Right lobe of liver (tissue), 6 donors: ENCODE measurements at regions not wholly inside any gene's neighbourhood (a gene's known extent, or its start where the extent isn't known, plus 50 kb on each side); places are given as distances from the start of the nearest gene placed in this dataset.

Experiments
- ATAC-seq, 4 donors: fragments of 200-7000 bp; cut with Tn5 transposase; one replicate each; pipeline ENCODE4 v1.9.1; 2020; ENCODE audit warnings: mild to moderate bottlenecking in 4 of 4, moderate library complexity in 4 of 4
- DNase-seq, 3 donors: peaks; one replicate each; pipeline ENCODE4 v3.0.0-alpha.2; 2020
- H3K27ac ChIP-seq, 3 donors: fragments of 200-600 bp; one replicate each; pipeline ENCODE4 v1.8.0; 2022
- H3K27me3 ChIP-seq, 2 donors: fragments of 200-600 bp; one replicate each; pipeline ENCODE4 v1.8.0; 2022
- H3K36me3 ChIP-seq, 4 donors: fragments of 200-600 bp; sonication (generic) in 1 of 4; one replicate each; pipeline versions ENCODE4 v1.5.1 to v1.8.0; 2017 to 2022; ENCODE audit warnings: control low read depth in 1 of 4
- H3K4me1 ChIP-seq, 4 donors: fragments of 200-600 bp; sonication (generic) in 1 of 4; one replicate each; pipeline versions ENCODE4 v1.5.1 to v1.8.0; 2017 to 2022; ENCODE audit warnings: control low read depth in 1 of 4
- H3K4me3 ChIP-seq, 3 donors: fragments of 200-600 bp; one replicate each; pipeline ENCODE4 v1.8.0; 2022
- H3K9me3 ChIP-seq, 4 donors: fragments of 200-600 bp; sonication (generic) in 1 of 4; one replicate each; pipeline versions ENCODE4 v1.5.1 to v1.8.0; 2017 to 2022; ENCODE audit warnings: control low read depth in 1 of 4
- CTCF ChIP-seq, 4 donors: fragments of 200-600 bp in 3 of 4; fragments of 450-650 bp in 1 of 4; IDR thresholded peaks; one replicate each; pipeline versions ENCODE4 v1.5.1 to v1.8.0; 2016 to 2022; ENCODE audit warnings: antibody characterized with exemption in 4 of 4, mild to moderate bottlenecking in 2 of 4
- POLR2A ChIP-seq: fragments of 450-650 bp; IDR thresholded peaks from one replicate; pipeline ENCODE4 v1.6.1; 2017; ENCODE audit warnings: antibody characterized with exemption, mild to moderate bottlenecking
- WGBS: methylation state at CpG from one replicate; pipeline ENCODE4 v1.1.6; 2018; ENCODE audit warnings: low coverage, low lambda C conversion rate; ENCODE audit not compliant: insufficient coverage; ENCODE audit errors: missing lambda C conversion rate; 5-methylcytosine and 5-hydroxymethylcytosine counted together
- intact Hi-C, 2 donors: fragments of 100-400 bp; cut with DNase I; formaldehyde crosslinking; loops; one replicate each; pipeline versions ENCODE4 v1.11.2 to v1.14.1; 2022
- donor health status: DM: no; HTN: yes; CAD: no.
- donor health status: DM: no; HTN: no; CAD: no.
- donor health status: DM: no; HTN: no; CAD: no.
- donor health status: DM: no; HTN: yes; CAD: no.
- donor health status: DM: no; HTN: yes; CAD: no.

GRCh38 chr3:41138146-41138545 lies 61.2 kb upstream of the CTNNB1 start:
- no peak for ATAC-seq
- H3K27me3 ChIP-seq: no peaks in the 10 kb centered on the region
- 65% methylated on average over 3 of the region's 3 CpGs for WGBS

GRCh38 chr3:41138601-41139000 lies 60.7 kb upstream of the CTNNB1 start:
- H3K27me3 ChIP-seq: no peaks in the 10 kb centered on the region
- H3K36me3 ChIP-seq: no peaks in the 10 kb centered on the region
- ATAC-seq (no peak), DNase-seq (no peak)
- 63% methylated on average over 1 of the region's 3 CpGs for WGBS
- no peaks in the 10 kb centered on the region for H3K4me1 ChIP-seq
- no peaks in the 10 kb centered on the region for H3K9me3 ChIP-seq
- intact Hi-C loops: no loop called here
- TF ChIP-seq CTCF (IDR thresholded peaks at IDR 0.05): no peak
- no peak for TF ChIP-seq POLR2A
- no peak overlapping the region for H3K27ac ChIP-seq
- H3K4me3 ChIP-seq: no peak overlapping the region

More at GRCh38 chr3:41138146-41138545, 61.2 kb upstream of the CTNNB1 start:
- DNase-seq: no peak
- TF ChIP-seq CTCF (IDR thresholded peaks at IDR 0.05) (no peak), POLR2A (no peak)
- no peak overlapping the region for H3K27ac ChIP-seq
- H3K4me1 ChIP-seq: no peaks in the 10 kb centered on the region
- no peaks in the 10 kb centered on the region for H3K36me3 ChIP-seq
- H3K4me3 ChIP-seq: no peak overlapping the region
- intact Hi-C loops: no loop called here
- H3K9me3 ChIP-seq: no peaks in the 10 kb centered on the region

GRCh38 chr3:41140242-41140641 lies 59.1 kb upstream of the CTNNB1 start:
- intact Hi-C loops: no loop called here
- DNase-seq (no peak), ATAC-seq (no peak)
- Histone ChIP-seq H3K27ac (no peak overlapping the region), H3K9me3 (no peaks in the 10 kb centered on the region), H3K27me3 (no peaks in the 10 kb centered on the region), H3K4me1 (no peaks in the 10 kb centered on the region), H3K36me3 (no peaks in the 10 kb centered on the region), H3K4me3 (no peak overlapping the region)
- WGBS: 76% methylated on average over 3 of the region's 3 CpGs
- TF ChIP-seq POLR2A: no peak
- TF ChIP-seq CTCF (IDR thresholded peaks at IDR 0.05): no peak

- no peak overlapping the region for H3K4me3 ChIP-seq
- no peak for TF ChIP-seq POLR2A
- TF ChIP-seq CTCF (IDR thresholded peaks at IDR 0.05): no peak
- no peak overlapping the region for H3K27ac ChIP-seq
- 77% methylated on average over 6 of the region's 7 CpGs for WGBS
- DNase-seq: no peak
- no peaks in the 10 kb centered on the region for H3K36me3 ChIP-seq
- no peaks in the 10 kb centered on the region for H3K27me3 ChIP-seq
- no peaks in the 10 kb centered on the region for H3K9me3 ChIP-seq
- no peak for ATAC-seq
- H3K4me1 ChIP-seq: no peaks in the 10 kb centered on the region
- intact Hi-C loops: no loop called here
Measured at GRCh38 chr3:41141433-41142167, 57.7 kb upstream of the CTNNB1 start.
